HG03039 (cell line): ENCODE measurements at regions not wholly inside any gene's neighbourhood (a gene's known extent, or its start where the extent isn't known, plus 50 kb on each side); places are given as distances from the start of the nearest gene placed in this dataset.
"Not testable (repeated sequence)": the region's sequence is repeated elsewhere in the genome, so short reads cannot be mapped to it uniquely, and the experiment has no call there.

Experiments
- ATAC-seq: cut with Tn5 transposase; IDR thresholded peaks from one replicate; pipeline ENCODE4 v1.9.1; 2021; ENCODE audit warnings: mild to moderate bottlenecking, moderate library complexity; ENCODE audit not compliant: unreplicated experiment

DNA sequence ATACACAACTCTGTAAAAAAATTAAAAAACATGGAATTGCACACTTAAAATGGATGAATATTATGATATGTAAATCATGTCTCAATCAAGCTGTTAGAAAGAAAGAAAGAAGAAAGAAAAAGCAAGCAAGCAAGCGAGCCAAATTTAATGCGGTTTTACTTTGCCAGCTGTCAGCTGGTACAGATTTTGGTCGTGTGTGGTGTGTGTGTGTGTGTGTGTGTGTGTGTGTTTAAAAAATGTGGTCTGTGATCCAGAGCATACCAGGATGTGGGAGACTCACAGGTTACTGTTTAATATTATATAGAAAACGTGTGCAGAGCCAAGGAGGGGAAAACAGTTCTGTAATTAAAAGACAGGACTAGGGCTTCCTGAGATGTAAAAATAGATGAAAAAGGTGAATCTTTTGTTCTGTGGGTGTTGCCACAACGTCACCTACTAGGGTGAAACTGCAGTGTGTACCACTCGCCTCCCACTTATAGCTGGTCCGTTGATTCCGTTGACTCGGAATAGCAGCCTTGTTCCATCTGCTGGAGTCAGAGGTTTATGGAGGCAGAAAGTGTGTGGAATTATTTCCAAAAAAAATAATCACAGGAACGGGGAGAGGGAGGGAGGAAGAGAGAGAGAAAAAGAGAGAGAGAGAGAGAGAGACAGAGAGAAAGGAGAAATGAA, 197.7 kb downstream of the BCAS1 start:
- ATAC-seq, result no peak

DNA sequence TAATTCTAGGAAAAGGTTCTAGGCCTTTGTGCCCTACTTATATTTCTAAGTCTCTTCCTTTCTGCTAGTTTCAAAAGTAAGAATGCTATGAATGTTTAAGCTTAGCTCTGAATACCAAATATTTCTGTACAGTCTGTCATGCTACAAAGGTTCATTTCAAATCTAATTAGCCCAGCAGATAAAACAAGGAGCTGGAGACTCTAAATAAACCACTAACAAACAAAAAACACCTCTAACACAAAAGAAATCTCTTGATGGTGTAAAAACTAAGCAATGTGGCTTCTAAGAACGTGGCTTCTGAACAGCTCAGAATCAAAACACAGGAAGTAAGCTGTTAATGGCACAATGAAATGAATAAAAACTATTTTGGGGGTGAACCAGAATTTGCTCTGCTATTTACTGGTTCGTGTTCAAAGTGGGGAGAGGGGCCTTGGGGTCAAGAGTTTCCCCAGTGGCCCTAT, 198.3 kb downstream of the BCAS1 start:
- ATAC-seq, result no peak

DNA sequence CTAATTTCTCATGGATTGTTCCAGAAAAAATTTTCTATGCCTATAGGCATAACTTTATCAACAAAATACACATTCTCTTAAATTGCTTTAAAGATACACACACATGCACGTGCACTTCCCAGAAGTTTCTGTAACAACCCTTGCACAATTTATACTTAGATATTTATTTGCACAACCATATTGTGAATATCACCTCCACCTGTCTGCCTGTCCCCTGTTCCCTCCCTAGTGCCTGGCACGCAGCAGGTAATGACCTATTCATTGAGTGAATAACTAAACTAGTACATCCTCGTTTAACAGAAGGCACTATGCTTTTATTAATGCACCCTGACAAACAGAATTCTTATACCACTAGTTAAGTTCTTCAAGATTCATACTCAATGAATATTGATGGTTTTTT, 198.9 kb downstream of the BCAS1 start:
- no peak for ATAC-seq

DNA sequence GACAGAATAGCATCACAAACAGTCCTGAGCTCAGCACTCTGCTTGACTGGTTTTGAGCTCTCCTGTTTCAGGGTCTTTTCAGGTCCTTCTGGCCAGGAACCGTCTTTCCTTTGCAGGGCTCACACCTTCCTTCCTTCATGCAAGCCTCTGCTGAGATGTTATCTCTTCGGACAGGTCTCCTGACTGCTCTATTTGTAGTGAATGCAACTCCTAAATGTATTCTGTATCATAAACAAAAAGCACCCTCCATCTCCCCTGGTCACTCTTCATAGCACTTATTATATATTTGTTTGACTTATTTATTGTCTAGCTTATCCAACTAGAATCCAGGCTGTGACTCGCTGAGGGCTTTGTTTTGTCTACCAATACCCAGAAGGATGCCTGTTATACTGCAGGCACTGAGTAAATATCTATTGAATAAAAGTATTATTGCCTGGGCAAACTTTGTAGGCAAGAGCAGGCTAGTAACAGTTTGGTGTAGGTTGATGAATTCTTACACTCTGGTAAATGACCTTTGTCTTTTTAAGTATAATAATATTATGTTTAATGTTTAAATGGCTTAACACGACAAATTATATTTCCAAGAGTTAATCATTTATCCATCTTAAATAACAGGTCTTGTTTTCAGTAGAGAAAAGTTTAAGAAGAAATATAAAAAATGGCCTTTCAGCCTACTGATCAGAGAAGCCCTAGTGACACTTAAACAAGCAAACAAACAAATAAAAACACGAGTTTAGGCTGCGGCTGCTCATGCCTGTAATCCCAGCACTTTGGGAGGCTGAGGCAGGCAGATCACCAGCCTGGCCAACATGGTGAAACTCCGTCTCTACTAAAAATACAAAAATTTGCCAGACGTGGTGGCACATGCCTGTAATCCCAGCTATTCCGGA, 199.7 kb downstream of the BCAS1 start:
- ATAC-seq, result no peak

DNA sequence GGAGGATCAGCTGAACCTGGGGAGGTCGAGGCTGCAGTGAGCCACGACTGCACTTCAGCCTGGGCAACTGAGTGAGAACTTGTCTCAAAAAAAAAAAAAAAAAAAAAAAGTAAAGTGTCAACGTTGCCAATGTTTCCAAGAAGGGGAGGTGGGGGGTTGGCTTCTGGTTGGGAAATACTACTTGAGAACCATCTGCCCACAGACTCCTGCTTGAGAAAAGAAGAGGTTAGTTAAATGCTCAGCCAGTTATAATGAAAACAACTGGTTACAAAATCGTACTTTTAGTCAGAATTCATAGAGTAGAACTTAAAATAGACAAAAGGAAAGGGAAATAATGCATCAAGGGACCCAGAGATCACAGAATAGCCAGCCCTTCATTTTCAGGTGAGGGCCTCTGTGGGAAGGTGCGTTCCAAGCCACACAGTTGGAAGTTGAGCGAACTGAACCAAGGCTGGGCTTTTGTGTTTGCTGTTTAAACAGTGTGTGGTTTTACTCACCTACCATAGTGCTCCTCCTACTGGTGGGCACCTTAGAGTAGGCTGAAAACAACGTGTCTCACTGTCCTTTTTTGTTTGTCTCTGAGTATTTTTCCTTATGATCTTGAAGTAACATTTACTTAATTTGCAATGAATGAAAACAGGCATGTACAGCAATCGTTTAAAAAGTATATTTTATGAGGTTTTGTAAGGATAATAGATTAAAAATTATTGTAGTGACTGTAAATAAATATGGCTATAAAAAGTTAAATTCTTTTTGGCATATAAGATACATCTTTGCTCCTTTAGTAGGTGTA, 200.7 kb downstream of the BCAS1 start:
- ATAC-seq, result peak; percentile 63

DNA sequence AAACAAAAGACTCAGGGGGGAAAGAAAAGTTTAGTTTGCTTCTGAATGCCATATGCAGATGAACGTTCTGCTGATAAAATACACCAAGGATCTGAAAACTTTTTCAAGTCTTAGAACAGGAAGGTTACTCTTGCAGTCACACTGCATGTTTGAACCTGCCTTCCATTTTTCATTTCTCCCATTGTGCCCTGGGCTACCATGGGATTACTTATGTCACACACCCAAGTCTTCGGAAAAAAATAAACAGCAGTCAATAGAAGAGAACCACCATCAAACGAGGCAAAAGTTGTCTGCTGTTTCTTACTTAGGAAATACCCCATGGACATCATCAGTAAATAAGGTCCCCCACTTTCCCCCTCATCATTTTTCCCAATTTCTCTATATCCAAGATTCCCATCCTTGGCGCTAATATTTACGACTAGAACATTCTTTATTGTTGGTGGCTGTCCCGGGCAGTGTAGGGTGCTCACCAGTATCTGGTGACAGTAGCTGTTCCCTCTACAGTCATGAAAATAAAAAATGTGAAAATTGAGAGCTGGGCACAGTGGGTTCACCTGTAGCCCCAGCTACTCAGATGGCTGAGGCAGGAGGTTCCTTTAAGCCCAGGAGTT, 202.5 kb downstream of the BCAS1 start:
- ATAC-seq, result no peak

DNA sequence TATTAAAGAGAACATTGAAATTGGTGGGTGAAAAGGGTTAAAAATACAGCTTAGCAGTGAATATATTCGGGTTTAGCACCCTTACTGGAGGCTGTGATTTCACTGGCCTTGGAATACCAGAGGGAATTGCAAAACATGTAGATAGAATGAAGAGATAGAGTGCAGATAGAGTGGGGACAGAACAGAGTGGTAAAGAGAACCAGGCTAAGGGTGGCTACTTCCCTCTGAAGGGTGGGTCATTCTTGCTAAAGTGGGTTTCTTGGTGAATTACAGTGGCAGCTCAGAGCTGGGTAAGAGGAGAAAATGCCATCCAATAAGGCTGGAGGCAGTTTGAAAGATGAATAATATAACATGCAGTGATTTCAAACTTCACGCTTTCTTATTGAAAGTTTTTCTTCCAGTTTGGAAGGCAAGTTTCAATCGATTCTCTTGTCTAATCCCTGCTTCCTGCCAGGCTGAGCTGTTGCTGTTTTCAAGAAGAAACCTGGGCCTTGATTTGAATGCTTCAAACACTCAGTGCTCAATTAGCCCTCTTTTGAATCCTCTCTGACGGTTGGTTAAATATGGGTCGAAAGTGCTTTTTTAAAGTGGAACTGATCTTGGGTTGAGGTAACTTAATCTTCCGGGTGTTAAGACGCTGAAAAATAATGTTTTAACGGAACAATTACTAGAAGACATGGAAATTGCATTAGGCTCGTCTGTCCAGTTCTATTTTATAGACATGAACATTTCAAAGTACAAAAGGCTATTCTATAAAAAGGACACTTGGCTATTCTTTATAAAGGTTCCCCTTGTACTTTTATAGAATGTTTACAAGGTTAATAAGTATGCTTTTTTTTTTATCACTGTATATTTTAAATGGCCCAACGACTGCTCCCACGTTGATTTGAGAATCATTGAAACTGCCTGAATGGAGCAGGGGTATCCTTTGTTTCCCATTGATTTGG, 203.3 kb downstream of the BCAS1 start:
- ATAC-seq, result no peak

DNA sequence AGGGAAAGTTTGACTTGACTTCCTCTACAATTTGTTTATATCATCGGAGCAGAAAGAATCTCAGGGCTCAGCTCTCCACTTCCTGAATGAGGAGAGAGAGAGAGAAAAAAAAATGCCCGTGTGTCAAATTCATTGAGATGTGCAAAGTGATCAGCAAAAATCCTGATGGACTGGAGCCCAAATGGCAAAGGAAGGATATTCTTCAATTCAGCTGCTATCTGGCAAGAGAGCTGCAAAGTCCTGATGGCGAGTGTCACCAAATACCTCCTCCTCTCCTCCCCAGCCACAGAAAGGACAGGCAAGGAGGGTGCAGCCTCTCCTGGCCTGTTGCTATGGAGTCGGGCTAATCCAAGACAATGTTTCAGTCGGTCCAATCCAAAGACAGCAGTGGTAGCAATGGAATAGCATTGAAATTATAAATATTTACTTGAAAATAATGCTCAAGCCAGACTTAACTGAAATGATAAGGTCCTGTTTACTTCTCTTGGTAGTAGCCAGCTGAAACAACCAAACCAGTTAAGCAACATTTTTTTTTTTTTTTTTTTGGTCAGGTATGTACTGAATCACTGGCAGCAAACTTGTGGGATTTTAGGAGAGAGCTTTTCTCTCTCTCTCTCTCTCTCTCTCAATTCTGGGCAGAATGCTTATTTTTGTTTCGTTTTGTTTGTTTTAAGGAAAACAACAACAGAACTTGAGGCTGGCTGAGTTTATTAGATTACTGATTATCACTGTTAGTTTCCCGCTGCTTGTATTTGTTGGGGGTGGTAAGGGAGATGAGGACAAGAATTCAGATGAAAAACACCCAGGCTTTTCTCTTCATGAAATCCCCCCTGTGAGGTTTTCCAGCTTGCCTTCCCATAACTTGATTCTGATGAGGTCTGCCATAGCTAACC, 204.2 kb downstream of the BCAS1 start:
- no peak for ATAC-seq

DNA sequence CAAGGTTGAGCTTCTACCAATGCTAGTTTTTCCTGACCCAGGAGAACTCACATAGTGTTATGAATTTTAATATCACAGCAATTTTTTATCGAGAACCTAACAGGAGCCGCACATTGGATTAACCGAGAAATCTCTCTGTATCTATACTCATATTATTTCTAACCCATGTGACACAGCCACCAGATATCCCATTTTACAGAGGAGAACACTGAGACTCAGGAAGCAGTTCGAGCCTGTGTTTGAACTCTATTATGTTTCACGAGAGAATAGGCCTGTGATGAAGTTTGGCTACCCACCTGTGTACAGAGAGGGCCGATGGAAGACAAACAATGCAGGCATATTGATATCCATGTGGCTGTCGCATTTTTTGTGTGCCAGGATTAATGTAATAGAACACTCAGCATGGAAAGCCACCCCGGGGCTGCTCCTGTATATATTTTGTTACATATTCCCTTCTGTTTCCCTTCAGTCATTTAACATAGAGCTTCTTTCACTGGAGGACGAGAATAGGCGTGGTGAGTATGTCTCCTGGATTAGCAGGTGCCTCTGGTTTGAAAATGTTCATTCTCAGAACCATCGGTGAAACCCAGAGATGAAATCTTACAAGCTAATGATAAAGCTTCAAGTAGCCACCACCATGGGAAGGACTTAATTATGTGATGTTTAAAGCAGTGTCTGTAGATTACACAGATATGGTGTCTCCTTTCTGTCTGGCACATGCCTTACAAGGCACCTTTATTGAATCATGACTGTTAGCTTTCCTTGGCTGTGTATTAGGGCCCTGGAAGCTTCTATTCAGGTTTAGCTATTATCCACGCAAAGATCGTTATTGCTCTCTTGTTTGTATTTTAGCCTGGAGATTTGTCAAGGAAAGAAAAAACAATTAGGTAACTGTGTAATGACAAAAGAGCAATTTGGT, 205.4 kb downstream of the BCAS1 start:
- not testable (repeated sequence) for ATAC-seq

DNA sequence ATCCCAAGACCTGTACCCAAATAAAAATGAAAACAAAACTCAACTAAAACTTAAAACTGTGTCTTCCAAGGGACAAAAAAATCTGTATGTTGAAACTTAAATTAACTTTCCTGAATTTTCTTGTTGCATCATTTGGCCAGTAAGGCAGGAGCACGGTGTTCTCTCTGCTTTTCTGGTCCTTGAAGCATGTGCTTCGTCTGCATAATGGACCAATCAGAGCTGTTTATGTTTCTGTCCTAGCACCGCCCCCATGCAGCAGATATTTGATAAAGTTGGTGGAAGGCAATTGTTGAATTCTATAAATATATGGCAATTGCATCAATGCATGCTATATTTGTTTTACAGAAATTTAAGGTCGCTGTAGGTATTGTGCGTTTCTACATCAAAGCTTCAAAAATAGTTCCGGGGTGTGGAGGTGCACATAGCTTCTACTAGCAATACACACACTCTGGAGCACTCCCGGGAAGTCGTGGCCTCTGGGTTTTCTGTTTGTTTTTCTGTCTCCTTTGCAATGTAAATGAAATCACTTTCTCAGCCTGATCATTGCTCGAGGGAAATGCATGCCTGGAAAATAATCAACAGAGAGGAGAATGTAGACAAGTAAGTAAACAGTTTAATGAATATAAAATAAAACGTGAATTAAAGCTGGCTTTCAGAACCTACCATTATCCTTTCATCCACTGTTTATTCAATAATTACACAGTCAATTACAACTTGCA, 206.3 kb downstream of the BCAS1 start:
- not testable (repeated sequence) for ATAC-seq

DNA sequence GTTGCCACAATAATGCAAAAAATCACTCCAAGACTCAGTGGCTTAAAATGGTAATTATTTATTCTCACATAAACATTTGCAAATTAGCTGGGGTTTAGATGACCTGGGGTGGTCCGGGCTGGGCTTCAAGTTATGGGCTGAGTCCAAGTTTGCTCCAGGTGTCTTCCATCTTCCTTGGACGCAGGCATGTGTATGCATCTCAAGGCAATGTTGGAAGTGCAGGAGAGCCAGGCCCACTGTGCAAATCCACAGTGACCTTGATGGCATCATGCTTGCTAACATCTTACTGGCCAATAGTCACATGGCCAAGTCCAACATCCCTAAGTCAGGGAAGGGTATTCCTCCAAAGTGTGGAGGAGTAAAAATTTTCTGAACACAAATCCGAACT, 206.9 kb downstream of the BCAS1 start:
- not testable (repeated sequence) for ATAC-seq

DNA sequence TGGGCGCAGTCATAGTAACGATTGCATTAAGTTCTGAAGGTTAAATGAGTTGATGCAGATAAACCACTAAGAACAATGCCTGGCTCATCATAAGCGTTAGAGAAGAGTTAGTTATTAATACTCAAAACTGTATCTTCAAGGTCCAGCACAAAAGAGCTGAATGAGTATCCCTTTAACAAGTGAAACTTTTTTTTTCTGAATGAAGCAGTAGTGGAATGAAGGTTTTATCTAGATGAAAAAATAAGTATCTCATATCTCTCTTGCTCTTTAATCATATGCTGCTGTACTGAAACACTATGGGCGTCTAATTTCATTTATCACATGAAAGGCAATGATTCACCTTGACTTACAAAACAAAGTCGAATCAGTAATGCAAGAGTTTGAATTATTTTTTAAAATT, 207.4 kb downstream of the BCAS1 start:
- not testable (repeated sequence) for ATAC-seq

DNA sequence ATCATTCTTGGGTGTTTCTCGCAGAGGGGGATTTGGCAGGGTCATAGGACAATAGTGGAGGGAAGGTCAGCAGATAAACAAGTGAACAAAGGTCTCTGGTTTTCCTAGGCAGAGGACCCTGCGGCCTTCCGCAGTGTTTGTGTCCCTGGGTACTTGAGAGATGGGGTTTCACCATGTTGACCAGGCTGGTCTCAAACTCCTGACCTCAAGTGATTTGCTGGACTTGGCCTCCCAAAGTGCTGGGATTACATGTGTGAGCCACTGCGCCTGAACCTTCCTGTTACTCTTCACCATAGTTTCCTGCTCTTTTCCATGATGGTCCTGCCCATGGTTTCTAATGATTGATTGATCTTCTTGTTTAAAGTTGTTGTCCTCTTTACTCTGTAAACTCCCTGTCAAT, 207.9 kb downstream of the BCAS1 start:
- not testable (repeated sequence) for ATAC-seq

DNA sequence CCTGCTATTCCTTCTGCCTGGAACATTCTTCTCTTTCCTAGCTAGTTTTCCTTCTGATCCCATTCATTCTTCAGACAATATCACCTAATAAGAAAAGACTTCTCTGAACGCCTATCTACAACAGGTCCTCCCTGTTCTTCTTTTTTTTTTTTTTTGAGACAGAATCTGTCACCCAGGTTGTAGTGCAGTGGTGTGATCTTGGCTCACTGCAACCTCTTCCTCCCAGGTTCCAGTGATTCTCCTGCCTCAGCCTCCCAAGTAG, 208.3 kb downstream of the BCAS1 start:
- not testable (repeated sequence) for ATAC-seq

DNA sequence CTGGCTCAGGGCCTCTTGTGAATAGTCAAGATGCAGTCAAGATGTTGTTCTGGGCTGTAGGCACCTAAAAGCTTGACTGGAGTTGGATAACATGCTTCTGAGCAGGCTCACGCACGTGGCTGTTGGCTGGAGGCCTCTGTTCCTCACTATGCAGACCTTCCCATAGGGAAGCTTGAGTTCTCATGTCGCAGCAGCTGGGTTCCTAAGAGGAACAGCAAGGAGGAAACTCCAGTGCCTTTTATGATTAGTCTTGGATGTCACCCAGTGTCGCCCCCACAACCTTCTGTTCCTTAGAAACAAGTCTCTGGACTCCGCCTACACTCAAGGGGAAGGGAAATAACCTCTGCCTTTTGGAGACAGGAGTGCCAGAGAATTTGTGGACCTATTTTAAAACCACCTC, 210.7 kb downstream of the BCAS1 start:
- no peak for ATAC-seq

DNA sequence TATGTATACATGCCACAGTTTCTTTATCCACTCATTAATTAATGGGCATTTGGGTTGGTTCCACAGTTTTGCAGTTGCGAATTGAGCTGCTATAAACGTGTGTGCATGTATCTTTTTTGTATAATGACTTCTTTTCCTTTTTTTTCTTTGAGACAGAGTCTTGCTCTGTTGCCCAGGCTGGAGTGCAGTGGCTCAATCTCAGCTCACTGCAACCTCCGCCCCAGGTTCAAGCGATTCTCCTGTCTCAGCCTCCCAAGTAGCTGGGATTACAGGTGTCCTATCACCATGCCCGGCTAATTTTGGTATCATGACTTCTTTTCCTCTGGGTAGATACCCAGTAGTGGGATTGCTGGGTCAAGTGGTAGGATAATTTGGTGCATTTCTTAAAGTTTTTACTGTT, 211.4 kb downstream of the BCAS1 start:
- ATAC-seq, result not testable (repeated sequence)

DNA sequence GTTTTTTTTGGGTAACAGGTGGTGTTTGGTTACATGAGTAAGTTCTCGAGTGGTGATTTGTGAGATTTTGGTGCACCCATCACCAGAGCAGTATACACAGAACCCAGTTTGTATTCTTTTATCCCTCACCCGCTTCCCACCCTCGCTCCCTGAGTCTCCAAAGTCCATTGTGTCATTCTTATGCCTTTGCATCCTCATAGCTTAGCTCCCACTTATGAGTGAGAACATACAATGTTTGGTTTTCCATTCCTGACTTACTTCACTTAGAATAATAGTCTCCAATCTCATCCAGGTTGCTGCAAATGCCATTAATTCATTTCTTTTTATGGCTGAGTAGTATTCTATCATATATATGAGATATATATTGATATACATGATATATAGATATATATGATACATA, 211.9 kb downstream of the BCAS1 start:
- ATAC-seq, result not testable (repeated sequence)
